ENCODE measurements at regions not wholly inside any gene's neighbourhood (a gene's known extent, or its start where the extent isn't known, plus 50 kb on each side); places are given as distances from the start of the nearest gene placed in this dataset.
"Not testable (repeated sequence)": the region's sequence is repeated elsewhere in the genome, so short reads cannot be mapped to it uniquely, and the experiment has no call there.

- H3K27me3 Mint-ChIP-seq, result peaks cover 2% of the 10 kb centered on the region
- peaks cover 20% of the 10 kb centered on the region for H3K9me3 Mint-ChIP-seq
- H3K27ac Mint-ChIP-seq, result no peak overlapping the region
- no peak for TF ChIP-seq CTCF (IDR thresholded peaks at IDR 0.05)
- H3K4me3 Mint-ChIP-seq, result no peak overlapping the region
- no peak for DNase-seq
- intact Hi-C loops (cut with micrococcal nuclease), result no loop called here
- H3K4me1 Mint-ChIP-seq (ENCODE audit: low read depth), result no peaks in the 10 kb centered on the region
- ChIA-PET POLR2A (no interaction called here), CTCF (no interaction called here)
- no peak for ATAC-seq
- no peaks in the 10 kb centered on the region for H3K36me3 Mint-ChIP-seq (ENCODE audit: low read depth)
Measured at GRCh38 chr20:61096463-61096862, 155.6 kb upstream of the CDH4 start.

GRCh38 chr20:61099806-61100205 is 152.3 kb upstream of the CDH4 start:
- Mint-ChIP-seq H3K4me3 (no peak overlapping the region), H3K36me3 (ENCODE audit: low read depth) (no peaks in the 10 kb centered on the region), H3K27me3 (no peaks in the 10 kb centered on the region), H3K4me1 (ENCODE audit: low read depth) (no peaks in the 10 kb centered on the region), H3K27ac (no peak overlapping the region), H3K9me3 (peaks cover 11% of the 10 kb centered on the region)
- ChIA-PET CTCF (no interaction called here), POLR2A (no interaction called here)
- DNase-seq, result no peak
- intact Hi-C loops (cut with micrococcal nuclease), result no loop called here
- ATAC-seq, result no peak
- TF ChIP-seq CTCF (IDR thresholded peaks at IDR 0.05), result no peak

GRCh38 chr20:61100489-61100888 is 151.6 kb upstream of the CDH4 start:
- DNase-seq (no peak), ATAC-seq (no peak)
- no peaks in the 10 kb centered on the region for H3K36me3 Mint-ChIP-seq (ENCODE audit: low read depth)
- TF ChIP-seq CTCF (IDR thresholded peaks at IDR 0.05), result no peak
- no peaks in the 10 kb centered on the region for H3K27me3 Mint-ChIP-seq
- ChIA-PET POLR2A (no interaction called here), CTCF (no interaction called here)
- H3K4me1 Mint-ChIP-seq (ENCODE audit: low read depth), result no peaks in the 10 kb centered on the region
- intact Hi-C loops (cut with micrococcal nuclease), result no loop called here
- peaks cover 6% of the 10 kb centered on the region for H3K9me3 Mint-ChIP-seq
- H3K4me3 Mint-ChIP-seq, result no peak overlapping the region
- no peak overlapping the region for H3K27ac Mint-ChIP-seq

- DNase-seq; H3K4me3 Mint-ChIP-seq; H3K4me1 Mint-ChIP-seq (ENCODE audit: low read depth); H3K27me3 Mint-ChIP-seq; POLR2A ChIA-PET; H3K9me3 Mint-ChIP-seq; intact Hi-C loops (cut with micrococcal nuclease); CTCF ChIA-PET; H3K36me3 Mint-ChIP-seq (ENCODE audit: low read depth); H3K27ac Mint-ChIP-seq; ATAC-seq: not testable (repeated sequence)
Measured at GRCh38 chr20:61101321-61101720, 150.7 kb upstream of the CDH4 start.

GRCh38 chr20:61104232-61104631 is 147.8 kb upstream of the CDH4 start:
- Mint-ChIP-seq H3K4me3 (no peak overlapping the region), H3K36me3 (ENCODE audit: low read depth) (no peaks in the 10 kb centered on the region)
- CTCF ChIA-PET, result no interaction called here

More at GRCh38 chr20:61104232-61104631, 147.8 kb upstream of the CDH4 start:
- ATAC-seq (no peak), DNase-seq (no peak)
- Mint-ChIP-seq H3K27me3 (no peaks in the 10 kb centered on the region), H3K27ac (no peak overlapping the region), H3K4me1 (ENCODE audit: low read depth) (no peaks in the 10 kb centered on the region), H3K9me3 (no peaks in the 10 kb centered on the region)
- TF ChIP-seq CTCF (IDR thresholded peaks at IDR 0.05), result no peak
- intact Hi-C loops (cut with micrococcal nuclease), result no loop called here
- POLR2A ChIA-PET, result no interaction called here

Data from activated CD8-positive, alpha-beta T cell treated with anti-CD3 and anti-CD28 coated beads for 36 hours (primary cell).